ENCODE measurements at regions not wholly inside any gene's neighbourhood (a gene's known extent, or its start where the extent isn't known, plus 50 kb on each side); places are given as distances from the start of the nearest gene placed in this dataset.

- no peak overlapping the region for H3K27ac ChIP-seq (ENCODE audit: low read depth, low read length)
- no peaks in the 10 kb centered on the region for H3K27me3 ChIP-seq (ENCODE audit: control insufficient read depth, insufficient read depth, low read length)
- DNase-seq (ENCODE audit: low read depth, low spot score): no peak
- H3K9me3 ChIP-seq (ENCODE audit: control insufficient read depth, insufficient read depth, low read length): no peaks in the 10 kb centered on the region
- ChIA-PET POLR2A (no interaction called here), CTCF (interaction anchor here (0.7 kb wide), 1 partner anchor 9 kb away, joined by 3 read pairs; no protein-coding TSS in a partner anchor)
- no peak overlapping the region for H3K4me3 ChIP-seq (ENCODE audit: low read depth, low read length)
- TF ChIP-seq CTCF (IDR thresholded peaks at IDR 0.05; ENCODE audit: low read depth, low read length): no peak
These were observed 291.1 kb downstream of the NNT start for GRCh38 chr5:43893951-43894684.

DNA sequence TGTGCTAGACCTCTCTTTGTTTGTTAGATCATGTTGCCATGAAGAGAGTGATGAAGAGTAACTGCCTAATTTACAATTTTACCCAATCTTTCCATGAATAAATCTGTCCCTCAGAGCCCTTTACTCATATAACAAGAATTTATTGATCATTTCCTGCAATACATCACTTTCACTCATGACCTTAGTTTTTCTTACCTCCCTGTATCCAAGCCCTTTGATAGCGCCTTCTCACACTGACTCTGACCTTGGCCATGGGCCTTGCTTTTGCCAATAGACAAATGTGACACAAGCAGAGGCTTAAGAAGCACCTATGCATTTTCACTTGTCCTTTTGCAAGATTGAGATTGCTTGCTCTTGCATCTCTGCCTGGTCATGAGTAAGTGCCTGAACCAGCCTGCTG is 288.1 kb downstream of the NNT start:
- Histone ChIP-seq H3K9me3 (ENCODE audit: control insufficient read depth, insufficient read depth, low read length) (no peaks in the 10 kb centered on the region), H3K27me3 (ENCODE audit: control insufficient read depth, insufficient read depth, low read length) (no peaks in the 10 kb centered on the region), H3K4me3 (ENCODE audit: low read depth, low read length) (no peak overlapping the region), H3K27ac (ENCODE audit: low read depth, low read length) (no peak overlapping the region)
- no peak for DNase-seq (ENCODE audit: low read depth, low spot score)
- no peak for TF ChIP-seq CTCF (IDR thresholded peaks at IDR 0.05; ENCODE audit: low read depth, low read length)
- CTCF ChIA-PET: no interaction called here
- POLR2A ChIA-PET: no interaction called here

DNA sequence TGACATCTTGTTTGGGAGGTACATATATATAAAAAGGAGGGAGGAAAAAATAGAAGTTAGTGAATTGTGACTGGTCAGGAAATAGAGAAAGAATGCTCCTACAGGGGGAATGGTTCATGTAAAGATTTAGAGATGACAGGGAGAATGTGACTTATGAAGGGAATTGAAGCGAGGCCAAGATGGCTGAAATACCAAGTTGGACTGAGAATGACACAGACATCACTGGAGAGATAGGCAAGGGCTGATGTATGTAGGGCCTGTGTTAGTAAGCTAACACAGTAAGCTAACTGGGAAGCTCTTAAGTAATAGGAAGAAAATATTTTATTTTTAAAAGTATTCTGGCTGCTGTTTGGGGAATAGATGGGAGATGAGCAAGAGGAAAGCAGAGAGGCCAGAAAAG is 286.3 kb downstream of the NNT start:
- ChIA-PET POLR2A (no interaction called here), CTCF (no interaction called here)
- Histone ChIP-seq H3K4me3 (ENCODE audit: low read depth, low read length) (no peak overlapping the region), H3K27me3 (ENCODE audit: control insufficient read depth, insufficient read depth, low read length) (no peaks in the 10 kb centered on the region), H3K27ac (ENCODE audit: low read depth, low read length) (no peak overlapping the region), H3K9me3 (ENCODE audit: control insufficient read depth, insufficient read depth, low read length) (no peaks in the 10 kb centered on the region)
- no peak for TF ChIP-seq CTCF (IDR thresholded peaks at IDR 0.05; ENCODE audit: low read depth, low read length)
- no peak for DNase-seq (ENCODE audit: low read depth, low spot score)

DNA sequence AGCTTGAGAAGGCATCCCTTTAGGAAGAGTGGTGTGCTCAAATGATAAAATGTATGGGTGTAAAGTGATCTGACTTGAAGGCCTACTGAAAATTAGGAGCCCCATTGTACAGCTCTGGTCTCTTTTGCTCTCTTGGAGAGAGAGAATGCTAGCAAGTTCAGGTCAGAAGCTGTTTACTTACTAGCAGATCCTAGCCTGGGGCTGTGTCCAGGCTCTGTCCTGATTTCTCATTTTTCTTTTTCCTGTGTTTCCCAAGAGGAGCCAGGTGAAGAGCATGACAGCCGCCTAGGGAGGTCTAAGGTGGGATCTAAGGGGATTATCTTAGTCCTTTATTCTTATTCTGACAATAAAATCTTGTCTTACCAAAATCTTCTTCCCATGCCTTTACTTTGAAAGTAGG is 272.8 kb downstream of the NNT start:
- Histone ChIP-seq H3K9me3 (ENCODE audit: control insufficient read depth, insufficient read depth, low read length) (no peaks in the 10 kb centered on the region), H3K4me3 (ENCODE audit: low read depth, low read length) (no peak overlapping the region), H3K27ac (ENCODE audit: low read depth, low read length) (no peak overlapping the region), H3K27me3 (ENCODE audit: control insufficient read depth, insufficient read depth, low read length) (no peaks in the 10 kb centered on the region)
- ChIA-PET CTCF (no interaction called here), POLR2A (no interaction called here)
- TF ChIP-seq CTCF (IDR thresholded peaks at IDR 0.05; ENCODE audit: low read depth, low read length): no peak
- no peak for DNase-seq (ENCODE audit: low read depth, low spot score)

DNA sequence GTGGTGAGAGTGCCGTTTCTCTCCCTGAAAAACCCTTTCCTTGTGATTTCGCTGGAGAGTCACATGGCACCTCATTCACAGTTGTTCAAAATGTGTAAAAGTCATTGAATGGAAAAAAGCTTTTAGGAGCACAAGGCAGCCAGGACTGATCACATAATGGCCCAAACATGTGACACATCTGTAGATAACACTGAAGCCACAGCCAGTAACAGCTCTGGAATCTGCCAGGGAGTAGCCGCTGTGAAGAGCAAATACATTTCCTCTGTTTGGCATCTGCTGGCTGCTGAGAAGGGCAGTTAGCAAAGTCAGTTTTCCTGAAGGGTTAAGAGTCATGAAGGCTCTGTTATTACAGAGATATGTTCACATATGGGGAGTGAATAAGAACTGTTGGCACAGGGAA is 271.8 kb downstream of the NNT start:
- CTCF ChIA-PET: no interaction called here
- TF ChIP-seq CTCF (IDR thresholded peaks at IDR 0.05; ENCODE audit: low read depth, low read length): no peak
- Histone ChIP-seq H3K4me3 (ENCODE audit: low read depth, low read length) (no peak overlapping the region), H3K27ac (ENCODE audit: low read depth, low read length) (no peak overlapping the region), H3K9me3 (ENCODE audit: control insufficient read depth, insufficient read depth, low read length) (no peaks in the 10 kb centered on the region), H3K27me3 (ENCODE audit: control insufficient read depth, insufficient read depth, low read length) (no peaks in the 10 kb centered on the region)
- DNase-seq (ENCODE audit: low read depth, low spot score): peak; percentile 4
- POLR2A ChIA-PET: no interaction called here
